SK-MEL-5 (cell line): ENCODE measurements at regions not wholly inside any gene's neighbourhood (a gene's known extent, or its start where the extent isn't known, plus 50 kb on each side); places are given as distances from the start of the nearest gene placed in this dataset.
"Not testable (repeated sequence)": the region's sequence is repeated elsewhere in the genome, so short reads cannot be mapped to it uniquely, and the experiment has no call there.

Experiments
- DNase-seq: peaks from one replicate; pipeline ENCODE4 v3.0.0-alpha.2; 2016; ENCODE audit warnings: low read depth, low spot score
- in situ Hi-C: cut with HindIII; loops from 2 replicates; pipeline ENCODE4 v1.10.0; 2016; ENCODE audit warnings: low sequenced_read_pairs, high pct_unique_total_duplicates, low pct_unique_long_range_greater_than_20kb
- small RNA-seq, 2 experiments: library from RNA; depleted of rRNA; stranded (forward); fragments of <200 nt; gene quantifications; one replicate each; pipeline ENCODE3, GENCODE V24; 2014

DNA sequence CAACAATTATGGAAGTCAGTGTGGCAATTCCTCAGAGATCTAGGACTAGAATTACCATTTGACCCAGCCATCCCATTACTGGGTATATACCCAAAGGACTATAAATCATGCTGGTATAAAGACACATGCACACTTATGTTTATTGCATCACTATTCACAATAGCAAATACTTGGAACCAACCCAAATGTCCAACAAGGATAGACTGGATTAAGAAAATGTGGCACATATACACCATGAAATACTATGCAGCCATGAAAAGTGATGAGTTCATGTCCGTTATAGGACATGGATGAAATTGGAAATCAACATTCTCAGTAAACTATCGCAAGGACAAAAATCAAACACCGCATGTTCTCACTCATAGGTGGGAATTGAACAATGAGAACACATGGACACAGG lies 306.4 kb upstream of the DEFB115 start:
- in situ Hi-C loops, DNase-seq: not testable (repeated sequence)

DNA sequence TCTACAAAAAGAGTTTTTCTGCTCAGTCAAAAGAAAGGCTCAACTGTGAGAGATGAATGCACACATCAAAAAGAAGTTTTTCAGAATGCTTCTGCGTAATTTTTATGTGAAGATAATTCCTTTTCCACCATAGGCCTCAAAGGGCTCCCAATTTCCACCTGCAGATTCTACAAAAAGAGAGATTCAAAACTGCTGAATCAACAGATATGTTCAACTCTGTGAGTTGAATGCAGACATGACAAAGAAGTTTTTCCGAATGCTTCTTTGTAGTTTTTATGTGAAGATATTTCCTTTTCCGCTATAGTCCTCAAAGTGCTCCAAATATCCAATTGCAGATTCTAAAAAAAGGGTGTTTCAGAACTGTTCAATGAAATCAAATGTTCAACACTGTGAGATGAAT lies 300.8 kb upstream of the DEFB115 start:
- in situ Hi-C loops, DNase-seq: not testable (repeated sequence)

DNA sequence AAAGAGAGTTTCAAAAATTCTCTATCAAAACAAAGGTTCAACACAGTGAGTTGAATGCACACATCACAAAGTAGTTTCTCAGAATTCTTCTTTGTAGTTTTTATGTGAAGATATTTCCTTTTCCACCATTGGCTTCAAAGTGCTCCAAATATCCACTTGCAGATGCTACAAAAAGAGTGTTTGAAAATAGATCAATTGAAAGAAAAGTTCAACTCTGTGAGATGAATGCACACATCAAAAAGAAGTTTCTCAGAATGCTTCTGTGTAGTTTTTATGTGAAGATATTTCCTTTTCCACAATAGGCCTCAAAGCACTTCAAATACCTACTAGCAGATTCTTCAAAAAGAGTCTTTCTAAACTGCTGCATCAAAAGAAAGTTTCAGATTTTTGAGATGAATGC lies 298.3 kb upstream of the DEFB115 start:
- DNase-seq, in situ Hi-C loops: not testable (repeated sequence)

DNA sequence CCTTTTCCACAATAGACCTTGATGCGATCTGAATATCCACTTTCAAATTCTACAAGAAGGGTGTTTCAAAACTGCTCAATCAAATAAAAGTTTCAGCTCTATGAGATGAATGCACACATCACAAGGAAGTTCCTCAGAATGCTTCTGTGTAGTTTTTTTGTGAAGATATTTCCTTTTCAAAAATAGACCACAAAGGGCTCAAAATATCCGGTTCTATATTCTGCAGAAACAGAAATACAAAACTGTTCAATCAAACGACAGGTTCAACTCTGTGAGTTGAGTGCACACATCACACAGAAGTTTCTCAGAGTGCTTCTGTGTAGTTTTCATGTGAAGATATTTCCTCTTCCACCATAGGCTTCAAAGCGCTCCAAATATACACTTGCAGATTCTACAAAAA lies 293.9 kb upstream of the DEFB115 start:
- no peak for DNase-seq
- in situ Hi-C loops: no loop called here

DNA sequence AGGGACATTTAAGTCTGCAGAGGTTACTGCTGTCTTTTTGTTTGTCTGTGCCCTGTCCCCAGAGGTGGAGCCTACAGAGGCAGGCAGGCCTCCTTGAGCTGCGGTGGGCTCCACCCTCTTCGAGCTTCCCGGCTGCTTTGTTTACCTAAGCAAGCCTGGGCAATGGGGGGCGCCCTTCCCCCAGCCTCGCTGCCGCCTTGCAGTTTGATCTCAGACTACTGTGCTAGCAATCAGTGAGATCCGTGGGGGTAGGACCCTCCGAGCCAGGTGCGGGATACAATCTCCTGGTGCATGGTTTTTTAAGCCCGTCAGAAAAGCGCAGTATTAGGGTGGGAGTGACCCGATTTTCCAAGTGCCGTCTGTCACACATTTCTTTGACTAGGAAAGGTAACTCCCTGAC lies 281.6 kb upstream of the DEFB115 start:
- in situ Hi-C loops, DNase-seq: not testable (repeated sequence)

DNA sequence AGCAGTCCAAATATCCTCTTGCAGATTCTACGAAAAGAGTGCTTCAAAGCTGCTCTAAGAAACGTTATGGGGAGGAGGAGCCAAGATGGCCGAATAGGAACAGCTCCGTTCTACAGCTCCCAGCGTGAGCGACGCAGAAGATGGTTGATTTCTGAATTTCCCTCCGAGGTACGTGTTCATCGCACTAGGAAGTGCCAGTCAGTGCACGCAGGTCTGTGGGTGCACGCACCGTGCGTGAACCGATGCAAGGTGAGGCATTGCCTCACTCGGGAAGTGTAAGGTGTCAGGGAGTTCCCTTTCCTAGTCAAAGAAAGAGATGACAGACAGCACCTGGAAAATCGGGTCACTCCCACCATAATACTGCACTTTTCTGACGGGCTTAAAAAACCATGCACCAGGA lies 272.1 kb upstream of the DEFB115 start:
- in situ Hi-C loops: no loop called here
- DNase-seq: no peak

Small RNAs in the stretch of these regions (small RNA-seq; reads per million reads assigned to genes)
- 0.21 to 17.8 reads per million in 2 experiments for gene RNA5SP528
